GM23338 (cell line): ENCODE measurements at regions not wholly inside any gene's neighbourhood (a gene's known extent, or its start where the extent isn't known, plus 50 kb on each side); places are given as distances from the start of the nearest gene placed in this dataset.

Source experiments
- ATAC-seq: fragments of 200-7000 bp; cut with Tn5 transposase; 3 replicates; pipeline ENCODE4 v1.9.1; 2020
- DNase-seq: peaks from one replicate; pipeline ENCODE4 v3.0.0-alpha.2; 2015; ENCODE audit warnings: low spot score
- H2AFZ ChIP-seq: fragments of 200-600 bp; sonication (generic); 2 replicates; pipeline ENCODE4 v1.8.0; 2016; ENCODE audit warnings: antibody characterized with exemption, mild to moderate bottlenecking, moderate library complexity
- H3F3A ChIP-seq: fragments of 200-600 bp; sonication (generic); replicated peaks from 2 replicates; pipeline ENCODE4 v1.8.0; 2017; ENCODE audit warnings: antibody characterized with exemption, mixed run types, low read depth
- H3K27ac ChIP-seq: fragments of 200-600 bp; sonication (generic); 2 replicates; pipeline ENCODE4 v1.6.1; 2016; ENCODE audit warnings: low read depth
- H3K27me3 ChIP-seq: fragments of 200-600 bp; sonication (generic); 2 replicates; pipeline ENCODE4 v1.8.0; 2016; ENCODE audit warnings: mild to moderate bottlenecking, mixed run types, moderate library complexity; ENCODE audit not compliant: insufficient read depth
- H3K36me3 ChIP-seq: fragments of 200-600 bp; sonication (generic); 2 replicates; pipeline ENCODE4 v1.8.0; 2016; ENCODE audit warnings: mild to moderate bottlenecking; ENCODE audit not compliant: insufficient read depth
- H3K4me1 ChIP-seq: fragments of 200-600 bp; sonication (generic); 2 replicates; pipeline ENCODE4 v1.8.0; 2016; ENCODE audit warnings: mild to moderate bottlenecking, moderate library complexity; ENCODE audit not compliant: insufficient read depth
- H3K4me2 ChIP-seq: fragments of 200-600 bp; sonication (generic); 2 replicates; pipeline ENCODE4 v1.7.1; 2017; ENCODE audit warnings: mixed run types
- H3K4me3 ChIP-seq: fragments of 200-600 bp; sonication (generic); 2 replicates; pipeline ENCODE4 v1.6.1; 2016; ENCODE audit warnings: mixed run types
- H3K79me2 ChIP-seq: fragments of 200-600 bp; sonication (generic); replicated peaks from 2 replicates; pipeline ENCODE4 v1.8.0; 2017; ENCODE audit warnings: mild to moderate bottlenecking; ENCODE audit not compliant: insufficient read depth
- H3K9me2 ChIP-seq: fragments of 200-600 bp; sonication (generic); 2 replicates; pipeline ENCODE4 v1.8.0; 2017; ENCODE audit not compliant: insufficient read depth
- H4K20me1 ChIP-seq: fragments of 200-600 bp; sonication (generic); replicated peaks from 2 replicates; pipeline ENCODE4 v1.8.0; 2017; ENCODE audit warnings: mild to moderate bottlenecking; ENCODE audit not compliant: insufficient read depth
- H3K27ac Mint-ChIP-seq: 2 replicates; pipeline ENCODE4 v1.8.0; 2020; ENCODE audit warnings: inconsistent platforms, mild to moderate bottlenecking, moderate library complexity, mixed read lengths
- H3K27me3 Mint-ChIP-seq: 3 replicates; pipeline ENCODE4 v1.8.0; 2022; ENCODE audit warnings: low read depth, mild to moderate bottlenecking, moderate library complexity, mixed read lengths, inconsistent platforms; ENCODE audit not compliant: insufficient read depth, poor library complexity
- H3K36me3 Mint-ChIP-seq: 3 replicates; pipeline ENCODE4 v1.8.0; 2021; ENCODE audit warnings: low read depth, mild to moderate bottlenecking, inconsistent platforms, moderate library complexity, mixed read lengths
- H3K4me1 Mint-ChIP-seq: 3 replicates; pipeline ENCODE4 v1.8.0; 2020; ENCODE audit warnings: mild to moderate bottlenecking, inconsistent platforms, mixed read lengths
- H3K4me3 Mint-ChIP-seq: 3 replicates; pipeline ENCODE4 v1.8.0; 2021; ENCODE audit warnings: moderate library complexity, mild to moderate bottlenecking, inconsistent platforms, mixed read lengths
- H3K9me3 Mint-ChIP-seq: 3 replicates; pipeline ENCODE4 v1.8.0; 2020; ENCODE audit warnings: moderate library complexity, mild to moderate bottlenecking, inconsistent platforms, mixed read lengths
- CREB1 ChIP-seq: fragments of 250-450 bp; sonication (Bioruptor Pico); IDR thresholded peaks from 2 replicates; pipeline ENCODE4 v1.5.0; 2020; ENCODE audit warnings: low read depth, mild to moderate bottlenecking, moderate library complexity
- EZH2 ChIP-seq: fragments of 200-600 bp; sonication (generic); IDR thresholded peaks from one replicate; pipeline ENCODE4 v1.8.0; 2017; ENCODE audit warnings: antibody characterized with exemption, mild to moderate bottlenecking, low read depth; ENCODE audit not compliant: unreplicated experiment
- EZH2phosphoT487 ChIP-seq: fragments of 200-600 bp; sonication (generic); IDR thresholded peaks from one replicate; pipeline ENCODE4 v1.8.1; 2018; ENCODE audit warnings: antibody characterized with exemption; ENCODE audit not compliant: unreplicated experiment
- JUNB ChIP-seq: IDR thresholded peaks from one replicate; pipeline ENCODE4 v1.6.1; 2016; ENCODE audit warnings: antibody characterized with exemption; ENCODE audit not compliant: unreplicated experiment
- NANOG ChIP-seq: IDR thresholded peaks from 2 replicates; pipeline ENCODE4 v1.6.1; 2016; ENCODE audit warnings: antibody characterized with exemption, borderline replicate concordance
- POLR2AphosphoS5 ChIP-seq: IDR thresholded peaks from 2 replicates; pipeline ENCODE4 v1.6.1; 2016; ENCODE audit warnings: antibody characterized with exemption, low read depth
- STAT1 ChIP-seq: IDR thresholded peaks from one replicate; pipeline ENCODE4 v1.6.1; 2016; ENCODE audit warnings: antibody characterized with exemption; ENCODE audit not compliant: unreplicated experiment
- ZNF114 ChIP-seq: fragments of 250-450 bp; sonication (Bioruptor Pico); IDR thresholded peaks from 2 replicates; pipeline ENCODE4 v1.5.0; 2020; ENCODE audit warnings: mild to moderate bottlenecking, moderate library complexity
- ZNF331 ChIP-seq: fragments of 250-450 bp; sonication (Bioruptor Pico); IDR thresholded peaks from 2 replicates; pipeline ENCODE4 v1.5.0; 2020; ENCODE audit warnings: low read depth, mild to moderate bottlenecking, moderate library complexity
- TF ChIP-seq, protein P1 (sequence below), 2 experiments: fragments of 200-600 bp in 1 of 2; sonication (generic) in 1 of 2; conservative IDR thresholded peaks; 2 replicates each; pipeline versions ENCODE4 v1.5.1 to v1.6.1; 2016 to 2017; ENCODE audit warnings: antibody characterized with exemption in 2 of 2, low read depth in 2 of 2, mild to moderate bottlenecking in 2 of 2, moderate library complexity in 1 of 2
- TF ChIP-seq, protein P2 (sequence below): IDR thresholded peaks from 2 replicates; pipeline ENCODE4 v1.6.1; 2016; ENCODE audit warnings: antibody characterized with exemption
- TF ChIP-seq, protein P3 (sequence below): IDR thresholded peaks from one replicate; pipeline ENCODE4 v1.6.1; 2018; ENCODE audit warnings: antibody characterized with exemption; ENCODE audit not compliant: unreplicated experiment
- TF ChIP-seq, protein P4 (sequence below): fragments of 250-450 bp; sonication (Bioruptor Pico); IDR thresholded peaks from 2 replicates; pipeline ENCODE4 v1.5.0; 2020; ENCODE audit warnings: mild to moderate bottlenecking, moderate library complexity

DNA sequence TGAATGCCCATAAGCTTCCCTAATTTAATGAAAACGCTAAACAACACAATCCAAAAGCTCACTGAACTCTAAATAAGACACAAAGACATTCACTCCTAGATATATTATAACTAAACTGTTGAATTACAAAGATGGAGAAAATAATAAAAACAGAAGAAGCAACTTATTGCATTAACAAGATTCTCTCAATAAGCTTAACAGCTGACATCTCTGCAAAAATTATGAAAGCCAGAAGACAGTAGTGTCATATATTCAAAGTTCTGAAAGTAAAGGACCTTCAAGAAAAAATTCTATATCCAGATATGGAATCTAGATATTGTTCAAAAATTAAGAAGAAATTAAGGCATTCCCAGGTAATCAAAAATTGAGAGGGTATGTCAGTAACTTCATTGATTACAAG is 957.8 kb upstream of the TYRP1 start:
- H3K9me3 Mint-ChIP-seq: peaks cover 15% of the 10 kb centered on the region; the same call in 2 of the 3 replicates
- H2AFZ ChIP-seq: no peak overlapping the region
- no peak for ATAC-seq

More for the DNA sequence above, 957.8 kb upstream of the TYRP1 start:
- Histone ChIP-seq H3K27ac (no peak overlapping the region), H3F3A (no peaks in the 10 kb centered on the region), H3K27me3 (no peaks in the 10 kb centered on the region), H3K4me3 (no peak overlapping the region), H3K9me2 (no peaks in the 10 kb centered on the region), H4K20me1 (no peaks in the 10 kb centered on the region), H3K36me3 (no peaks in the 10 kb centered on the region; the same call in 1 of the 2 replicates), H3K4me2 (no peak overlapping the region), H3K79me2 (no peaks in the 10 kb centered on the region), H3K4me1 (no peaks in the 10 kb centered on the region)
- H3K36me3 Mint-ChIP-seq: peaks cover 5% of the 10 kb centered on the region; the same call in 2 of the 3 replicates
- no peak for DNase-seq
- no peak overlapping the region for H3K27ac Mint-ChIP-seq
- H3K27me3 Mint-ChIP-seq: no peaks in the 10 kb centered on the region
- TF ChIP-seq ZNF114 (no peak), POLR2AphosphoS5 (no peak), STAT1 (no peak), JUNB (no peak), EZH2 (no peak), NANOG (no peak), EZH2phosphoT487 (no peak), CREB1 (CRISPR knock-in tag) (no peak), ZNF331 (no peak)
- TF ChIP-seq, protein P1, sequence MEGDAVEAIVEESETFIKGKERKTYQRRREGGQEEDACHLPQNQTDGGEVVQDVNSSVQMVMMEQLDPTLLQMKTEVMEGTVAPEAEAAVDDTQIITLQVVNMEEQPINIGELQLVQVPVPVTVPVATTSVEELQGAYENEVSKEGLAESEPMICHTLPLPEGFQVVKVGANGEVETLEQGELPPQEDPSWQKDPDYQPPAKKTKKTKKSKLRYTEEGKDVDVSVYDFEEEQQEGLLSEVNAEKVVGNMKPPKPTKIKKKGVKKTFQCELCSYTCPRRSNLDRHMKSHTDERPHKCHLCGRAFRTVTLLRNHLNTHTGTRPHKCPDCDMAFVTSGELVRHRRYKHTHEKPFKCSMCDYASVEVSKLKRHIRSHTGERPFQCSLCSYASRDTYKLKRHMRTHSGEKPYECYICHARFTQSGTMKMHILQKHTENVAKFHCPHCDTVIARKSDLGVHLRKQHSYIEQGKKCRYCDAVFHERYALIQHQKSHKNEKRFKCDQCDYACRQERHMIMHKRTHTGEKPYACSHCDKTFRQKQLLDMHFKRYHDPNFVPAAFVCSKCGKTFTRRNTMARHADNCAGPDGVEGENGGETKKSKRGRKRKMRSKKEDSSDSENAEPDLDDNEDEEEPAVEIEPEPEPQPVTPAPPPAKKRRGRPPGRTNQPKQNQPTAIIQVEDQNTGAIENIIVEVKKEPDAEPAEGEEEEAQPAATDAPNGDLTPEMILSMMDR (conservative IDR thresholded peaks at IDR 0.05; ENCODE audit: low read depth in 2 of 2): no peak
- TF ChIP-seq, protein P2, sequence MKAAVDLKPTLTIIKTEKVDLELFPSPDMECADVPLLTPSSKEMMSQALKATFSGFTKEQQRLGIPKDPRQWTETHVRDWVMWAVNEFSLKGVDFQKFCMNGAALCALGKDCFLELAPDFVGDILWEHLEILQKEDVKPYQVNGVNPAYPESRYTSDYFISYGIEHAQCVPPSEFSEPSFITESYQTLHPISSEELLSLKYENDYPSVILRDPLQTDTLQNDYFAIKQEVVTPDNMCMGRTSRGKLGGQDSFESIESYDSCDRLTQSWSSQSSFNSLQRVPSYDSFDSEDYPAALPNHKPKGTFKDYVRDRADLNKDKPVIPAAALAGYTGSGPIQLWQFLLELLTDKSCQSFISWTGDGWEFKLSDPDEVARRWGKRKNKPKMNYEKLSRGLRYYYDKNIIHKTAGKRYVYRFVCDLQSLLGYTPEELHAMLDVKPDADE: no peak
- TF ChIP-seq, protein P3, sequence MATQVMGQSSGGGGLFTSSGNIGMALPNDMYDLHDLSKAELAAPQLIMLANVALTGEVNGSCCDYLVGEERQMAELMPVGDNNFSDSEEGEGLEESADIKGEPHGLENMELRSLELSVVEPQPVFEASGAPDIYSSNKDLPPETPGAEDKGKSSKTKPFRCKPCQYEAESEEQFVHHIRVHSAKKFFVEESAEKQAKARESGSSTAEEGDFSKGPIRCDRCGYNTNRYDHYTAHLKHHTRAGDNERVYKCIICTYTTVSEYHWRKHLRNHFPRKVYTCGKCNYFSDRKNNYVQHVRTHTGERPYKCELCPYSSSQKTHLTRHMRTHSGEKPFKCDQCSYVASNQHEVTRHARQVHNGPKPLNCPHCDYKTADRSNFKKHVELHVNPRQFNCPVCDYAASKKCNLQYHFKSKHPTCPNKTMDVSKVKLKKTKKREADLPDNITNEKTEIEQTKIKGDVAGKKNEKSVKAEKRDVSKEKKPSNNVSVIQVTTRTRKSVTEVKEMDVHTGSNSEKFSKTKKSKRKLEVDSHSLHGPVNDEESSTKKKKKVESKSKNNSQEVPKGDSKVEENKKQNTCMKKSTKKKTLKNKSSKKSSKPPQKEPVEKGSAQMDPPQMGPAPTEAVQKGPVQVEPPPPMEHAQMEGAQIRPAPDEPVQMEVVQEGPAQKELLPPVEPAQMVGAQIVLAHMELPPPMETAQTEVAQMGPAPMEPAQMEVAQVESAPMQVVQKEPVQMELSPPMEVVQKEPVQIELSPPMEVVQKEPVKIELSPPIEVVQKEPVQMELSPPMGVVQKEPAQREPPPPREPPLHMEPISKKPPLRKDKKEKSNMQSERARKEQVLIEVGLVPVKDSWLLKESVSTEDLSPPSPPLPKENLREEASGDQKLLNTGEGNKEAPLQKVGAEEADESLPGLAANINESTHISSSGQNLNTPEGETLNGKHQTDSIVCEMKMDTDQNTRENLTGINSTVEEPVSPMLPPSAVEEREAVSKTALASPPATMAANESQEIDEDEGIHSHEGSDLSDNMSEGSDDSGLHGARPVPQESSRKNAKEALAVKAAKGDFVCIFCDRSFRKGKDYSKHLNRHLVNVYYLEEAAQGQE: no peak
- TF ChIP-seq, protein P4, sequence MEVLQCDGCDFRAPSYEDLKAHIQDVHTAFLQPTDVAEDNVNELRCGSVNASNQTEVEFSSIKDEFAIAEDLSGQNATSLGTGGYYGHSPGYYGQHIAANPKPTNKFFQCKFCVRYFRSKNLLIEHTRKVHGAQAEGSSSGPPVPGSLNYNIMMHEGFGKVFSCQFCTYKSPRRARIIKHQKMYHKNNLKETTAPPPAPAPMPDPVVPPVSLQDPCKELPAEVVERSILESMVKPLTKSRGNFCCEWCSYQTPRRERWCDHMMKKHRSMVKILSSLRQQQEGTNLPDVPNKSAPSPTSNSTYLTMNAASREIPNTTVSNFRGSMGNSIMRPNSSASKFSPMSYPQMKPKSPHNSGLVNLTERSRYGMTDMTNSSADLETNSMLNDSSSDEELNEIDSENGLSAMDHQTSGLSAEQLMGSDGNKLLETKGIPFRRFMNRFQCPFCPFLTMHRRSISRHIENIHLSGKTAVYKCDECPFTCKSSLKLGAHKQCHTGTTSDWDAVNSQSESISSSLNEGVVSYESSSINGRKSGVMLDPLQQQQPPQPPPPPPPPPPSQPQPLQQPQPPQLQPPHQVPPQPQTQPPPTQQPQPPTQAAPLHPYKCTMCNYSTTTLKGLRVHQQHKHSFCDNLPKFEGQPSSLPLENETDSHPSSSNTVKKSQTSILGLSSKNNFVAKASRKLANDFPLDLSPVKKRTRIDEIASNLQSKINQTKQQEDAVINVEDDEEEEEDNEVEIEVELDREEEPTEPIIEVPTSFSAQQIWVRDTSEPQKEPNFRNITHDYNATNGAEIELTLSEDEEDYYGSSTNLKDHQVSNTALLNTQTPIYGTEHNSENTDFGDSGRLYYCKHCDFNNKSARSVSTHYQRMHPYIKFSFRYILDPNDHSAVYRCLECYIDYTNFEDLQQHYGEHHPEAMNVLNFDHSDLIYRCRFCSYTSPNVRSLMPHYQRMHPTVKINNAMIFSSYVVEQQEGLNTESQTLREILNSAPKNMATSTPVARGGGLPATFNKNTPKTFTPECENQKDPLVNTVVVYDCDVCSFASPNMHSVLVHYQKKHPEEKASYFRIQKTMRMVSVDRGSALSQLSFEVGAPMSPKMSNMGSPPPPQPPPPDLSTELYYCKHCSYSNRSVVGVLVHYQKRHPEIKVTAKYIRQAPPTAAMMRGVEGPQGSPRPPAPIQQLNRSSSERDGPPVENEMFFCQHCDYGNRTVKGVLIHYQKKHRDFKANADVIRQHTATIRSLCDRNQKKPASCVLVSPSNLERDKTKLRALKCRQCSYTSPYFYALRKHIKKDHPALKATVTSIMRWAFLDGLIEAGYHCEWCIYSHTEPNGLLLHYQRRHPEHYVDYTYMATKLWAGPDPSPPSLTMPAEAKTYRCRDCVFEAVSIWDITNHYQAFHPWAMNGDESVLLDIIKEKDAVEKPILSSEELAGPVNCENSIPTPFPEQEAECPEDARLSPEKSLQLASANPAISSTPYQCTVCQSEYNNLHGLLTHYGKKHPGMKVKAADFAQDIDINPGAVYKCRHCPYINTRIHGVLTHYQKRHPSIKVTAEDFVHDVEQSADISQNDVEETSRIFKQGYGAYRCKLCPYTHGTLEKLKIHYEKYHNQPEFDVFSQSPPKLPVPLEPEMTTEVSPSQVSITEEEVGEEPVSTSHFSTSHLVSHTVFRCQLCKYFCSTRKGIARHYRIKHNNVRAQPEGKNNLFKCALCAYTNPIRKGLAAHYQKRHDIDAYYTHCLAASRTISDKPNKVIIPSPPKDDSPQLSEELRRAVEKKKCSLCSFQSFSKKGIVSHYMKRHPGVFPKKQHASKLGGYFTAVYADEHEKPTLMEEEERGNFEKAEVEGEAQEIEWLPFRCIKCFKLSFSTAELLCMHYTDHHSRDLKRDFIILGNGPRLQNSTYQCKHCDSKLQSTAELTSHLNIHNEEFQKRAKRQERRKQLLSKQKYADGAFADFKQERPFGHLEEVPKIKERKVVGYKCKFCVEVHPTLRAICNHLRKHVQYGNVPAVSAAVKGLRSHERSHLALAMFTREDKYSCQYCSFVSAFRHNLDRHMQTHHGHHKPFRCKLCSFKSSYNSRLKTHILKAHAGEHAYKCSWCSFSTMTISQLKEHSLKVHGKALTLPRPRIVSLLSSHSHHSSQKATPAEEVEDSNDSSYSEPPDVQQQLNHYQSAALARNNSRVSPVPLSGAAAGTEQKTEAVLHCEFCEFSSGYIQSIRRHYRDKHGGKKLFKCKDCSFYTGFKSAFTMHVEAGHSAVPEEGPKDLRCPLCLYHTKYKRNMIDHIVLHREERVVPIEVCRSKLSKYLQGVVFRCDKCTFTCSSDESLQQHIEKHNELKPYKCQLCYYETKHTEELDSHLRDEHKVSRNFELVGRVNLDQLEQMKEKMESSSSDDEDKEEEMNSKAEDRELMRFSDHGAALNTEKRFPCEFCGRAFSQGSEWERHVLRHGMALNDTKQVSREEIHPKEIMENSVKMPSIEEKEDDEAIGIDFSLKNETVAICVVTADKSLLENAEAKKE (CRISPR knock-in tag): no peak
- no peak overlapping the region for H3K4me3 Mint-ChIP-seq
- no peaks in the 10 kb centered on the region for H3K4me1 Mint-ChIP-seq
